ENCODE measurements at regions not wholly inside any gene's neighbourhood (a gene's known extent, or its start where the extent isn't known, plus 50 kb on each side); places are given as distances from the start of the nearest gene placed in this dataset.

GRCh38 chr7:17131983-17132655 is 166.3 kb upstream of the AHR start:
- no peak for DNase-seq

GRCh38 chr7:17132726-17133125 is 165.7 kb upstream of the AHR start:
- DNase-seq = no peak

GRCh38 chr7:17133977-17134376 is 164.5 kb upstream of the AHR start:
- no peak for DNase-seq

- no peak for DNase-seq
These were observed 163.7 kb upstream of the AHR start for GRCh38 chr7:17134786-17135185.

- no peak for DNase-seq
These were observed 162.3 kb upstream of the AHR start for GRCh38 chr7:17136126-17136525.

- peak in 1 of 2 donors; percentile 57 for DNase-seq
These were observed 159.4 kb upstream of the AHR start for GRCh38 chr7:17139081-17139480.

GRCh38 chr7:17140406-17140805 is 158.0 kb upstream of the AHR start:
- no peak for DNase-seq

GRCh38 chr7:17142831-17143541 is 155.5 kb upstream of the AHR start:
- DNase-seq = peak in 1 of 2 donors; percentile 33

- peak; percentile 75 for DNase-seq
These were observed 154.1 kb upstream of the AHR start for GRCh38 chr7:17144322-17144721.

GRCh38 chr7:17146621-17147020 is 151.8 kb upstream of the AHR start:
- DNase-seq = no peak

- DNase-seq = no peak
These were observed 151.0 kb upstream of the AHR start for GRCh38 chr7:17147409-17147808.

- DNase-seq = no peak
These were observed 148.4 kb upstream of the AHR start for GRCh38 chr7:17150018-17150417.

GRCh38 chr7:17152721-17153120 is 145.7 kb upstream of the AHR start:
- peak; percentile 33 to 78 for DNase-seq

GRCh38 chr7:17153536-17153935 is 144.9 kb upstream of the AHR start:
- DNase-seq = peak in 1 of 2 donors; percentile 12

GRCh38 chr7:17155529-17155928 is 142.9 kb upstream of the AHR start:
- no peak for DNase-seq

- no peak for DNase-seq
These were observed 140.2 kb upstream of the AHR start for GRCh38 chr7:17158261-17158660.

- DNase-seq = no peak
These were observed 138.9 kb upstream of the AHR start for GRCh38 chr7:17159500-17160037.

- DNase-seq = no peak
These were observed 131.6 kb upstream of the AHR start for GRCh38 chr7:17166824-17167379.

GRCh38 chr7:17168416-17168815 is 130.0 kb upstream of the AHR start:
- no peak for DNase-seq

GRCh38 chr7:17171427-17171826 is 127.0 kb upstream of the AHR start:
- DNase-seq = no peak

GRCh38 chr7:17176371-17177032 is 122.0 kb upstream of the AHR start:
- no peak for DNase-seq

GRCh38 chr7:17178545-17178944 is 119.9 kb upstream of the AHR start:
- no peak for DNase-seq

GRCh38 chr7:17181482-17181881 is 117.0 kb upstream of the AHR start:
- DNase-seq = no peak
